IPS DF 6.9 (cell line): ENCODE measurements at regions not wholly inside any gene's neighbourhood (a gene's known extent, or its start where the extent isn't known, plus 50 kb on each side); places are given as distances from the start of the nearest gene placed in this dataset.

Experiments used
- DNase-seq: peaks from one replicate; pipeline ENCODE4 v3.0.0-alpha.2; 2013; ENCODE audit warnings: low read depth, low spot score
- H3K27ac ChIP-seq: one replicate; pipeline ENCODE4 v1.5.1; 2013; ENCODE audit warnings: low read length, control low read depth
- H3K27me3 ChIP-seq: 2 replicates; pipeline ENCODE4 v1.6.1; 2013; ENCODE audit warnings: mild to moderate bottlenecking, low read length; ENCODE audit not compliant: control insufficient read depth, insufficient read depth
- H3K36me3 ChIP-seq: 2 replicates; pipeline ENCODE4 v1.6.1; 2013; ENCODE audit warnings: low read length; ENCODE audit not compliant: control insufficient read depth, insufficient read depth
- H3K4me1 ChIP-seq: 2 replicates; pipeline ENCODE4 v1.6.1; 2013; ENCODE audit warnings: low read length; ENCODE audit not compliant: control insufficient read depth, insufficient read depth
- H3K4me3 ChIP-seq: 2 replicates; pipeline ENCODE4 v1.5.1; 2013; ENCODE audit warnings: mild to moderate bottlenecking, low read length
- H3K9me3 ChIP-seq: 2 replicates; pipeline ENCODE4 v1.6.1; 2013; ENCODE audit warnings: low read length, inconsistent platforms; ENCODE audit not compliant: control insufficient read depth, insufficient read depth
- WGBS: extraction: QIAGEN DNeasy Blood & Tissue Kit; methylation state at CpG from one replicate; pipeline ENCODE4 v1.1.7; 2013; ENCODE audit warnings: mixed read lengths, missing lambda C conversion rate; ENCODE audit not compliant: insufficient read length, insufficient coverage; 5-methylcytosine and 5-hydroxymethylcytosine counted together

DNA sequence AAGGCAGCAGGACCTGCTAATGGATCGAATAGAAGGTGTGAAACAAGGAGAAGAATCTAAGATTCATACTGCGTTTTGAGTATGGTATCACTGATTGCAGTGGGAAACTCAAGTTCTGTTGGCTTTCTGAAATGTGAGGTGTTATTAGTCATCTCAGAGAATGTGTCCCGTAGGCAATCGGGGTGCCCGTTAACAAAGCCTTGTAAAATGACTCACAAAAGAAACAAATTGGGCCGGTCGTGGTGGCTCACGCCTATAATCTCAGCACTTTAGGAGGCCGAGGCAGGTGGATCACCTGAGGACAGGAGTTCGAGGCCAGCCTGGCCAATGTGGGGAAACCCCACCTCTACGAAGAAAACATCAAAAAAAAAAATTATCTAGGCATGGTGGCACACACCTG, 118.2 kb upstream of the C7orf33 start:
- Histone ChIP-seq H3K27me3 (no peaks in the 10 kb centered on the region), H3K9me3 (no peaks in the 10 kb centered on the region), H3K27ac (no peak overlapping the region), H3K4me1 (peaks cover 2% of the 10 kb centered on the region), H3K36me3 (no peaks in the 10 kb centered on the region), H3K4me3 (no peak overlapping the region)
- WGBS, result no CpG with 5 or more reads among the region's 11 CpGs
- DNase-seq, result no peak

DNA sequence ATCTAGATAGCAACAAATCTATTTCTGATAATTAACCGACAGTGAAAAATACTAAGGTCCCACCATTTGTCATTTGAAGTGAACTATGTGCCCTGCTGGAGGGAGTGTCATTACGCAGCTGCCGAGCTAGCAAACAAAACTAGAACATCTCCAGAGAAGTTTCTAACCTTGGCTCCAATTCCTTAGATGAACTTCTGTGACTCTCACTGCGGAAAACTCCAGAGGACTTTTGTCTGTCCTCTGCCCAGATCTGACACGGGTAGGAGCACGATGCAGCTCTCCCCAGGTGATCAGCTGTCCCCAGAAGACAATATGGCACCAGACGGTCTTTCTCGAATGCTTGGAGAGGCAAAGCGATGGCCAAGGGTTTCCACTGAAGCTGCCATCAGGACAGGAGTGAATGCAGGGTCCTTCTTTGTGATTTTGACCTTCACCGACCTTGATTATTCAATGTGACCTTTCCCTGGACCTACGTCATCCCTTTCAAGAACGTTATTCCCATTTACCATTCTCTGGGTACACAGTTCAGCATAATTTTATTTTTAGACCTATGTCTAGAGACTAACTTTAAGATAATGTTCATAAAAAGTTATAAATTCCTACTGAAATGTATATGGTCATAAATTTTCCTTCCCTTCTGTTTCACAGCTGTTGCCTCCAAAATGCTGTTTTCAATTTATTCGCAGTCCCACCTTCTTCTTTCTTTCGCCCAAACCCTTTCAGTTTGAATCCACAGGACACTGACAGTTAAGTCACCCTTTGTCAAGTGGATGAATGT, 116.7 kb upstream of the C7orf33 start:
- Histone ChIP-seq H3K36me3 (no peaks in the 10 kb centered on the region), H3K27me3 (no peaks in the 10 kb centered on the region), H3K4me3 (no peak overlapping the region), H3K27ac (no peak overlapping the region), H3K9me3 (no peaks in the 10 kb centered on the region), H3K4me1 (peaks cover 3% of the 10 kb centered on the region)
- no peak for DNase-seq
- WGBS, result no CpG with 5 or more reads among the region's 14 CpGs

GRCh38 chr7:148474481-148475025, 116.0 kb upstream of the C7orf33 start:
- DNase-seq, result no peak
- H3K4me1 ChIP-seq, result peaks cover 3% of the 10 kb centered on the region
- WGBS, result no CpG with 5 or more reads among the region's 6 CpGs
- H3K27me3 ChIP-seq, result no peaks in the 10 kb centered on the region; the same call in 1 of the 2 replicates
- H3K4me3 ChIP-seq, result no peak overlapping the region
- no peaks in the 10 kb centered on the region for H3K36me3 ChIP-seq
- no peaks in the 10 kb centered on the region for H3K9me3 ChIP-seq
- H3K27ac ChIP-seq, result no peak overlapping the region

DNA sequence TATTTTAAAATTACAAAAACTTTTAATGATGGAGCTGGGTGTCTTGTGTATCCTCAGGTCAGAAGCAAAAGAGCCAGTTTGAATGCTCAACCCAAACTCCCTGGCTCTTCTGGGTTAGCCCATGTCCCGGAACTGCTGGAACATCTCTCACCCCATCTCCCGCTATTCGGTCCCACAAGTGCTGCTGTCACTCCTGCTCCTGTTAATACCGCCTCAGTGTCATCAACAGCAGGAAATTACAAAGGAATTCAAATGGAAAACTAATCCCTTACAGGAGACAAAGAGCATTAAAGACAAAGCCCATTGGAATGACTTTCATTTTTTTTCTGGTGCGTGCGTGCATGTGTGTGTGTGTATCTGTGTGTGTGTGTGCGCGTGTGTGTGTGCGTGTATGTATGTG, 112.0 kb upstream of the C7orf33 start:
- WGBS, result no CpG with 5 or more reads among the region's 9 CpGs
- Histone ChIP-seq H3K4me3 (no peak overlapping the region), H3K36me3 (no peaks in the 10 kb centered on the region), H3K27me3 (no peaks in the 10 kb centered on the region; the same call in 1 of the 2 replicates), H3K4me1 (peaks cover 2% of the 10 kb centered on the region; the same call in 1 of the 2 replicates), H3K9me3 (no peaks in the 10 kb centered on the region), H3K27ac (no peak overlapping the region)
- DNase-seq, result no peak

DNA sequence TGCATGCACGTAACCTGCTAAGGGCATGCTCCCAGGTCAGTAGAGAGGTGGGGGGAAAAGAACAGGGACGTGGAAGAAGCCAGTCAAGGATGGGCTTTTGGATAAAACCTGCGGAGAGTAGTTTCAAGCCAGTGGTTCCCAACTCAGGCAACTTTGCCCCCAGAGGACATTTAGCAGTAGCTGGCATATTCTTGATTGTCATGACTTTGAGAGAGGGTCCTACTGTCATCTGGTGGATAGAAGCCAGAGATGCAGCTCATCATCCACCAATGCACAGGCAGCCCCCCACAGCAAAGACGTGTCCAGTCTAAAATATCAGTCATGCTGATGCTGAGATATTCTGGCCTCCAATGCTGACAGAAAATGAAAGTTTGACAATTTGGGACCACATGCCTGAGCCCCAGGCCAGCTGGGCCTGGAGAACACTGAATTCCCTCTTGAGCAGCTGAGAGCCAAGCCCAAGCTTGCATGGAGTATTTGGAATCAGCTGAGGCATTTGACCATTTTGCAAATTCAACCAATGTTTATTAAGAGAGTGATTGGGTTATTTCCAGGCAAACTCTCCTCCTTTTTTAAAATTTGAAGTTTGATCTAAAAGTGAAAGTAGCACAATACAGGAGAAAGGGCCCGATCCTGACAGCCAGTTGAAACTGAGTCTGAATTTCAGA, 110.0 kb upstream of the C7orf33 start:
- no CpG with 5 or more reads among the region's 5 CpGs for WGBS
- Histone ChIP-seq H3K36me3 (no peaks in the 10 kb centered on the region), H3K27ac (no peak overlapping the region), H3K4me1 (peaks cover 2% of the 10 kb centered on the region; the same call in 1 of the 2 replicates), H3K9me3 (no peaks in the 10 kb centered on the region), H3K27me3 (no peaks in the 10 kb centered on the region; the same call in 1 of the 2 replicates), H3K4me3 (no peak overlapping the region)
- no peak for DNase-seq

- H3K27me3 ChIP-seq, result no peaks in the 10 kb centered on the region; the same call in 1 of the 2 replicates
- H3K27ac ChIP-seq, result no peak overlapping the region
- DNase-seq, result no peak
- peaks cover 2% of the 10 kb centered on the region; the same call in 1 of the 2 replicates for H3K4me1 ChIP-seq
- no peaks in the 10 kb centered on the region for H3K36me3 ChIP-seq
- no peaks in the 10 kb centered on the region for H3K9me3 ChIP-seq
- H3K4me3 ChIP-seq, result no peak overlapping the region
- WGBS, result no CpG with 5 or more reads among the region's 3 CpGs
Observed at GRCh38 chr7:148481147-148481526, 109.4 kb upstream of the C7orf33 start.

GRCh38 chr7:148481971-148482626, 108.5 kb upstream of the C7orf33 start:
- Histone ChIP-seq H3K36me3 (no peaks in the 10 kb centered on the region), H3K4me1 (peaks cover 2% of the 10 kb centered on the region; the same call in 1 of the 2 replicates), H3K27ac (no peak overlapping the region), H3K27me3 (no peaks in the 10 kb centered on the region; the same call in 1 of the 2 replicates), H3K4me3 (no peak overlapping the region), H3K9me3 (no peaks in the 10 kb centered on the region)
- WGBS, result no CpG with 5 or more reads among the region's 19 CpGs
- DNase-seq, result no peak

DNA sequence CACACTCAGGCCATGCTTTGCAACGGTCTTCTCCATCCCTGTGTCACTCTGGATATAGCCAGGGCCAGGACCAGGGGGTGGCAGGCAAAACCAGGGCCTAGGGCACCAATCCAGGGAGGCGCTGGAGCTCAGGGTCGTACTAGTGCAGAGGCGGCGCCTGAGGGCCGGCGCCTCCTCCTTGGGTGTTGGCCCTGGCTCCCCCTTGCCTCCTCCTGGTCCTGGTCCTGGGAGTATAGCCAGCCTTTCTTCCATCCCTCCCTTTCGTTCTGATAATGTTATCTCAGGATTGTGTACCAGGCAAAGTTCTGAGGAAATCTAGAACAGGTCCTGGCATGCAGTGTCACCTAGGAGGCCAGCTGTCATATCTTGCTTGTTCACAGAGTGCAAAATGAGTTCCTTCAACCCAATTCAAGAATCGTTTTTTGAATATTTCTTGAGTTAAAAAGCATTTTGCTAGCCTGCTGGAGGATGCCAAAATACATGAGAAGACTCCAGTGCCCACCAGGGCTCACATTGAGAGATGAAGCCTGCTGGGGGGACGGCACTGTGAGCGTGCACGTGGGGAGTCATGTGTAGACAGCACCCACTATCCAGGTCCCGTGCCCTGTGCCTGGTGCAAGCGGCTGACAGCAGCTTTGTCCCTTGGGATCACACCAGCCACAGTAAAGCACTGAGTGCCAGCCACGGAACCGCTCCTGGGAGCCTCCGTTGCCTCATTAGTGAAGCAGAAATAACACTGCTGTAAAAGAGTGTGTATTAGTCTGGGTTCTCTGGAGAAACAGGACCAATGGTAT, 106.9 kb upstream of the C7orf33 start:
- DNase-seq, result no peak
- no peak overlapping the region for H3K27ac ChIP-seq
- H3K4me3 ChIP-seq, result no peak overlapping the region
- WGBS, result no CpG with 5 or more reads among the region's 17 CpGs
- no peaks in the 10 kb centered on the region for H3K36me3 ChIP-seq
- no peaks in the 10 kb centered on the region for H3K9me3 ChIP-seq
- no peaks in the 10 kb centered on the region; the same call in 1 of the 2 replicates for H3K27me3 ChIP-seq
- peaks cover 1% of the 10 kb centered on the region; the same call in 1 of the 2 replicates for H3K4me1 ChIP-seq

GRCh38 chr7:148484486-148484885, 106.1 kb upstream of the C7orf33 start:
- no peak overlapping the region for H3K27ac ChIP-seq
- no peaks in the 10 kb centered on the region; the same call in 1 of the 2 replicates for H3K27me3 ChIP-seq
- H3K4me1 ChIP-seq, result no peaks in the 10 kb centered on the region
- no CpG with 5 or more reads among the region's 3 CpGs for whole genome bisulfite sequencing
- no peak for DNase-seq
- no peaks in the 10 kb centered on the region for H3K36me3 ChIP-seq
- no peak overlapping the region for H3K4me3 ChIP-seq
- no peaks in the 10 kb centered on the region for H3K9me3 ChIP-seq
